HCT116 (cell line): ENCODE measurements at regions not wholly inside any gene's neighbourhood (a gene's known extent, or its start where the extent isn't known, plus 50 kb on each side); places are given as distances from the start of the nearest gene placed in this dataset.

Experiments
- ATAC-seq: fragments of 200-7000 bp; cut with Tn5 transposase; 2 replicates; pipeline ENCODE4 v1.9.1; 2020; ENCODE audit warnings: mild to moderate bottlenecking, moderate library complexity
- BruUV-seq: library from RNA; stranded (reverse); fragments of 400-500 nt; replicated peaks from 2 replicates; lab custom pipeline; 2021; lab: Mats Ljungman, UMichigan
- CTCF ChIA-PET: fragments of 300-600 bp; sonication (Branson Sonifier 250); formaldehyde crosslinking; loops from one replicate; lab custom pipeline; 2021; ENCODE audit warnings: antibody characterized with exemption; lab: Charles Lee
- POLR2A ChIA-PET: fragments of 300-600, 350-600 bp; sonication (Branson Sonifier 250); formaldehyde crosslinking; loops from one replicate; lab custom pipeline; 2021; ENCODE audit warnings: antibody characterized with exemption; lab: Charles Lee
- RAD21 ChIA-PET, 2 experiments: fragments of 300-600 bp; sonication (Branson Sonifier 250); formaldehyde crosslinking; loops; one replicate each; lab custom pipeline; 2023; ENCODE audit warnings: low total read pairs in 2 of 2; ENCODE audit not compliant: uncharacterized antibody in 2 of 2, unreplicated experiment in 2 of 2, low non-redundant PET in 1 of 2; lab: Charles Lee
- DNase-seq: peaks from one replicate; pipeline ENCODE4 v3.0.0-alpha.2; 2010; ENCODE audit warnings: low read depth, low spot score
- H2AFZ ChIP-seq: fragments of 200-600 bp; shearing (Covaris generic), sonication (generic); 2 replicates; pipeline ENCODE4 v1.6.1; 2017; ENCODE audit warnings: low read depth, mixed run types, mixed read lengths, antibody characterized with exemption, low read length; ENCODE audit not compliant: poor library complexity, severe bottlenecking
- H3K27ac ChIP-seq: 2 replicates; pipeline ENCODE4 v1.5.1; 2012; ENCODE audit warnings: low read depth, low read length
- H3K27me3 ChIP-seq: fragments of 200-600 bp; sonication (generic); 2 replicates; pipeline ENCODE4 v1.6.1; 2016; ENCODE audit warnings: mixed run types, low read length, mixed read lengths; ENCODE audit not compliant: insufficient read depth
- H3K36me3 ChIP-seq, 2 experiments: fragments of 200-500 bp in 1 of 2; fragments of 200-600 bp in 1 of 2; sonication (Bioruptor generic) in 1 of 2; sonication (generic) in 1 of 2; 2 replicates each; pipeline versions ENCODE4 v1.5.1 to v1.6.1; 2014 to 2016; ENCODE audit warnings: low read length in 2 of 2, inconsistent platforms in 1 of 2, mixed read lengths in 1 of 2, mixed run types in 1 of 2; ENCODE audit not compliant: insufficient read depth in 2 of 2, control insufficient read depth in 1 of 2
- H3K4me1 ChIP-seq, 2 experiments: fragments of 200-600 bp in 1 of 2; sonication (generic) in 1 of 2; 2 replicates each; pipeline versions ENCODE4 v1.5.1 to v1.6.1; 2012 to 2017; ENCODE audit warnings: low read length in 2 of 2, inconsistent platforms in 1 of 2, mild to moderate bottlenecking in 1 of 2, mixed read lengths in 1 of 2, mixed run types in 1 of 2, moderate library complexity in 1 of 2; ENCODE audit not compliant: insufficient read depth in 2 of 2, control insufficient read depth in 1 of 2
- H3K4me2 ChIP-seq: fragments of 200-600 bp; sonication (generic); 2 replicates; pipeline ENCODE4 v1.6.1; 2017; ENCODE audit warnings: mixed run types, low read length, mixed read lengths
- H3K4me3 ChIP-seq, 2 experiments: fragments of 200-600 bp in 1 of 2; sonication (generic) in 1 of 2; replicated peaks in 1 of 2; 2 replicates each; pipeline ENCODE4 v1.5.1; 2011 to 2016; ENCODE audit warnings: low read length in 2 of 2, control low read depth in 1 of 2, low read depth in 1 of 2, mild to moderate bottlenecking in 1 of 2, mixed read lengths in 1 of 2, mixed run types in 1 of 2
- H3K79me2 ChIP-seq: fragments of 200-600 bp; sonication (generic); 2 replicates; pipeline ENCODE4 v1.6.1; 2017; ENCODE audit warnings: mild to moderate bottlenecking, mixed run types, low read length, moderate library complexity, mixed read lengths; ENCODE audit not compliant: insufficient read depth
- H3K9ac ChIP-seq: fragments of 200-600 bp; sonication (generic); 2 replicates; pipeline ENCODE4 v1.6.1; 2016; ENCODE audit warnings: low read length, mixed read lengths
- H3K9me2 ChIP-seq: fragments of 200-600 bp; sonication (generic), shearing (Covaris generic); 2 replicates; pipeline ENCODE4 v1.6.1; 2017; ENCODE audit warnings: mixed run types, mild to moderate bottlenecking, moderate library complexity; ENCODE audit not compliant: insufficient read depth
- H3K9me3 ChIP-seq, 2 experiments: fragments of 200-500 bp in 1 of 2; fragments of 200-600 bp in 1 of 2; sonication (Bioruptor generic) in 1 of 2; sonication (generic) in 1 of 2; 2 replicates each; pipeline ENCODE4 v1.6.1; 2014 to 2017; ENCODE audit warnings: low read length in 2 of 2, mixed read lengths in 2 of 2, inconsistent platforms in 1 of 2, low read depth in 1 of 2, mild to moderate bottlenecking in 1 of 2, mixed run types in 1 of 2, moderate library complexity in 1 of 2; ENCODE audit not compliant: control insufficient read depth in 1 of 2, insufficient read depth in 1 of 2
- H4K20me1 ChIP-seq: fragments of 200-600 bp; sonication (generic), shearing (Covaris generic); 2 replicates; pipeline ENCODE4 v1.6.1; 2017; ENCODE audit warnings: mixed run types, mild to moderate bottlenecking, moderate library complexity; ENCODE audit not compliant: insufficient read depth
- POLR2AphosphoS5 ChIP-seq: IDR thresholded peaks from 2 replicates; pipeline ENCODE4 v1.6.1; 2011; ENCODE audit warnings: mild to moderate bottlenecking, low read depth, low read length, moderate library complexity
- RAD21 ChIP-seq: IDR thresholded peaks from 2 replicates; pipeline ENCODE4 v1.6.1; 2012; ENCODE audit warnings: low read depth, mild to moderate bottlenecking
- intact Hi-C: fragments of 100-400 bp; cut with micrococcal nuclease; formaldehyde crosslinking; loops from 2 replicates; pipeline ENCODE4 v1.10.0; 2022
- TF ChIP-seq, protein P1 (sequence below): IDR thresholded peaks from 2 replicates; pipeline ENCODE4 v1.6.1; 2011; ENCODE audit warnings: mild to moderate bottlenecking, low read length, moderate library complexity; ENCODE audit not compliant: insufficient replicate concordance; ENCODE audit errors: extremely low read depth
- TF ChIP-seq, protein P2 (sequence below): IDR thresholded peaks from 2 replicates; pipeline ENCODE4 v1.6.1; 2012; ENCODE audit warnings: low read depth

DNA sequence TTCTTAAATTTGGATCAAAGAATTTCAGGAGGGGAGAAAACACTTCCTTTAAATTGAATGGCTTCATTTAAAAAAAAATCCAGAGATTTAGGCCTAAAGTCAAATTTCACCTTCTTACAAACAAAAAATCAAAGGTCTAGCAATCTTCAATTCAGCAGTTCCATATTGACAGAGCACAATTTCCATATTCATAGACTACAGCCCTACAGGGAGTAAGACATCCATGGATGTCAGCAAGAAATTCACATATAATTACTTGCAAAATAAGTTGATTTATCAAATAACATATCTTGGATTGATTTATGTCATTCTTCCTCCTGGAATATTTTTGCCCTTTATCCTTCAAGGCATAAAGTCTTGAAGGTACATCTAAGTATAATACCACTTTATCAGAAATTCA is 103.4 kb downstream of the CNTN3 start:
- peaks cover 16 to 20% of the 10 kb centered on the region in 2 experiments; a peak in 2 of 4 replicates for H3K9me3 ChIP-seq
- no peak overlapping the region for H2AFZ ChIP-seq
- no peaks in the 10 kb centered on the region for H3K27me3 ChIP-seq
- H3K4me2 ChIP-seq: no peak overlapping the region
- RAD21 ChIA-PET: no interaction called here
- H3K9me2 ChIP-seq: no peaks in the 10 kb centered on the region
- CTCF ChIA-PET: no interaction called here
- no peaks in the 10 kb centered on the region for H3K36me3 ChIP-seq
- intact Hi-C loops: no loop called here
- ATAC-seq: no peak
- POLR2A ChIA-PET: no interaction called here
- H3K9ac ChIP-seq: no peak overlapping the region
- no peak overlapping the region for H3K27ac ChIP-seq
- BruUV-seq: no TSS peak
- H3K4me1 ChIP-seq: no peaks in the 10 kb centered on the region
- H4K20me1 ChIP-seq: no peaks in the 10 kb centered on the region
- TF ChIP-seq POLR2AphosphoS5 (no peak), RAD21 (no peak)
- TF ChIP-seq, protein P1, sequence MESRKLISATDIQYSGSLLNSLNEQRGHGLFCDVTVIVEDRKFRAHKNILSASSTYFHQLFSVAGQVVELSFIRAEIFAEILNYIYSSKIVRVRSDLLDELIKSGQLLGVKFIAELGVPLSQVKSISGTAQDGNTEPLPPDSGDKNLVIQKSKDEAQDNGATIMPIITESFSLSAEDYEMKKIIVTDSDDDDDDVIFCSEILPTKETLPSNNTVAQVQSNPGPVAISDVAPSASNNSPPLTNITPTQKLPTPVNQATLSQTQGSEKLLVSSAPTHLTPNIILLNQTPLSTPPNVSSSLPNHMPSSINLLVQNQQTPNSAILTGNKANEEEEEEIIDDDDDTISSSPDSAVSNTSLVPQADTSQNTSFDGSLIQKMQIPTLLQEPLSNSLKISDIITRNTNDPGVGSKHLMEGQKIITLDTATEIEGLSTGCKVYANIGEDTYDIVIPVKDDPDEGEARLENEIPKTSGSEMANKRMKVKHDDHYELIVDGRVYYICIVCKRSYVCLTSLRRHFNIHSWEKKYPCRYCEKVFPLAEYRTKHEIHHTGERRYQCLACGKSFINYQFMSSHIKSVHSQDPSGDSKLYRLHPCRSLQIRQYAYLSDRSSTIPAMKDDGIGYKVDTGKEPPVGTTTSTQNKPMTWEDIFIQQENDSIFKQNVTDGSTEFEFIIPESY: no peak
- TF ChIP-seq, protein P2, sequence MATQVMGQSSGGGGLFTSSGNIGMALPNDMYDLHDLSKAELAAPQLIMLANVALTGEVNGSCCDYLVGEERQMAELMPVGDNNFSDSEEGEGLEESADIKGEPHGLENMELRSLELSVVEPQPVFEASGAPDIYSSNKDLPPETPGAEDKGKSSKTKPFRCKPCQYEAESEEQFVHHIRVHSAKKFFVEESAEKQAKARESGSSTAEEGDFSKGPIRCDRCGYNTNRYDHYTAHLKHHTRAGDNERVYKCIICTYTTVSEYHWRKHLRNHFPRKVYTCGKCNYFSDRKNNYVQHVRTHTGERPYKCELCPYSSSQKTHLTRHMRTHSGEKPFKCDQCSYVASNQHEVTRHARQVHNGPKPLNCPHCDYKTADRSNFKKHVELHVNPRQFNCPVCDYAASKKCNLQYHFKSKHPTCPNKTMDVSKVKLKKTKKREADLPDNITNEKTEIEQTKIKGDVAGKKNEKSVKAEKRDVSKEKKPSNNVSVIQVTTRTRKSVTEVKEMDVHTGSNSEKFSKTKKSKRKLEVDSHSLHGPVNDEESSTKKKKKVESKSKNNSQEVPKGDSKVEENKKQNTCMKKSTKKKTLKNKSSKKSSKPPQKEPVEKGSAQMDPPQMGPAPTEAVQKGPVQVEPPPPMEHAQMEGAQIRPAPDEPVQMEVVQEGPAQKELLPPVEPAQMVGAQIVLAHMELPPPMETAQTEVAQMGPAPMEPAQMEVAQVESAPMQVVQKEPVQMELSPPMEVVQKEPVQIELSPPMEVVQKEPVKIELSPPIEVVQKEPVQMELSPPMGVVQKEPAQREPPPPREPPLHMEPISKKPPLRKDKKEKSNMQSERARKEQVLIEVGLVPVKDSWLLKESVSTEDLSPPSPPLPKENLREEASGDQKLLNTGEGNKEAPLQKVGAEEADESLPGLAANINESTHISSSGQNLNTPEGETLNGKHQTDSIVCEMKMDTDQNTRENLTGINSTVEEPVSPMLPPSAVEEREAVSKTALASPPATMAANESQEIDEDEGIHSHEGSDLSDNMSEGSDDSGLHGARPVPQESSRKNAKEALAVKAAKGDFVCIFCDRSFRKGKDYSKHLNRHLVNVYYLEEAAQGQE: no peak
- TF ChIP-seq, all 23 proteins: peak for 0
- no peak for DNase-seq
- Histone ChIP-seq H3K79me2 (no peaks in the 10 kb centered on the region), H3K4me3 (no peak overlapping the region)
